ENCODE measurements at regions not wholly inside any gene's neighbourhood (a gene's known extent, or its start where the extent isn't known, plus 50 kb on each side); places are given as distances from the start of the nearest gene placed in this dataset.

- TF ChIP-seq CTCF (IDR thresholded peaks at IDR 0.05) = no peak
Measured at GRCh38 chr3:88986834-88987233, 120.6 kb upstream of the EPHA3 start.

GRCh38 chr3:88987776-88988175 lies 119.6 kb upstream of the EPHA3 start:
- no peak for TF ChIP-seq CTCF (IDR thresholded peaks at IDR 0.05)

GRCh38 chr3:88988906-88989305 lies 118.5 kb upstream of the EPHA3 start:
- TF ChIP-seq CTCF (IDR thresholded peaks at IDR 0.05) = no peak

- no peak for TF ChIP-seq CTCF (IDR thresholded peaks at IDR 0.05)
Measured at GRCh38 chr3:88991496-88991895, 115.9 kb upstream of the EPHA3 start.

GRCh38 chr3:88996691-88997090 lies 110.7 kb upstream of the EPHA3 start:
- no peak; the same call in 1 of the 2 replicates for TF ChIP-seq CTCF (IDR thresholded peaks at IDR 0.05)

- no peak for TF ChIP-seq CTCF (IDR thresholded peaks at IDR 0.05)
Measured at GRCh38 chr3:88997260-88997659, 110.2 kb upstream of the EPHA3 start.

GRCh38 chr3:89000886-89001285 lies 106.5 kb upstream of the EPHA3 start:
- TF ChIP-seq CTCF (IDR thresholded peaks at IDR 0.05) = no peak

- TF ChIP-seq CTCF (IDR thresholded peaks at IDR 0.05) = no peak
Measured at GRCh38 chr3:89002191-89002590, 105.2 kb upstream of the EPHA3 start.
